ENCODE measurements at regions not wholly inside any gene's neighbourhood (a gene's known extent, or its start where the extent isn't known, plus 50 kb on each side); places are given as distances from the start of the nearest gene placed in this dataset.

GRCh38 chr2:2735041-2735440, 404.0 kb upstream of the MYT1L start:
- intact Hi-C loops (cut with DNase I; ENCODE audit: low total_unique reads), result no loop called here
- no peak for DNase-seq (ENCODE audit: low spot score in 2 of 2)
- 46 to 60% methylated on average over 7 of the region's 7 CpGs for WGBS, 2 donors
- no peak for TF ChIP-seq POLR2A (IDR thresholded peaks at IDR 0.05)
- TF ChIP-seq CTCF (IDR thresholded peaks at IDR 0.05), result no peak
- H3K4me3 ChIP-seq (ENCODE audit: low read depth, poor library complexity, severe bottlenecking), result no peak overlapping the region

GRCh38 chr2:2734308-2734707, 403.2 kb upstream of the MYT1L start:
- DNase-seq (ENCODE audit: low spot score in 2 of 2), result no peak
- 80 to 81% methylated on average over 9 of the region's 9 CpGs for WGBS, 2 donors
- TF ChIP-seq CTCF (IDR thresholded peaks at IDR 0.05) (no peak), POLR2A (IDR thresholded peaks at IDR 0.05) (no peak)

GRCh38 chr2:2733818-2734217, 402.7 kb upstream of the MYT1L start:
- intact Hi-C loops (cut with DNase I; ENCODE audit: low total_unique reads), result no loop called here
- 77 to 87% methylated on average over 6 to 7 of the region's 11 CpGs for WGBS, 2 donors
- no peak for TF ChIP-seq POLR2A (IDR thresholded peaks at IDR 0.05)
- TF ChIP-seq CTCF (IDR thresholded peaks at IDR 0.05), result no peak

More at GRCh38 chr2:2734308-2734707, 403.2 kb upstream of the MYT1L start:
- H3K4me3 ChIP-seq (ENCODE audit: low read depth, poor library complexity, severe bottlenecking), result no peak overlapping the region
- intact Hi-C loops (cut with DNase I; ENCODE audit: low total_unique reads), result no loop called here

GRCh38 chr2:2732331-2733119, 401.4 kb upstream of the MYT1L start:
- TF ChIP-seq POLR2A (IDR thresholded peaks at IDR 0.05) (no peak), CTCF (IDR thresholded peaks at IDR 0.05) (no peak)
- WGBS, 2 donors, result 84 to 85% methylated on average over 17 of the region's 17 CpGs
- DNase-seq (ENCODE audit: low spot score in 2 of 2), result no peak
- H3K4me3 ChIP-seq (ENCODE audit: low read depth, poor library complexity, severe bottlenecking), result no peak overlapping the region
- intact Hi-C loops (cut with DNase I; ENCODE audit: low total_unique reads), result no loop called here

More at GRCh38 chr2:2733818-2734217, 402.7 kb upstream of the MYT1L start:
- H3K4me3 ChIP-seq (ENCODE audit: low read depth, poor library complexity, severe bottlenecking), result no peak overlapping the region
- DNase-seq (ENCODE audit: low spot score in 2 of 2), result no peak

GRCh38 chr2:2731816-2732284, 400.8 kb upstream of the MYT1L start:
- H3K4me3 ChIP-seq (ENCODE audit: low read depth, poor library complexity, severe bottlenecking), result no peak overlapping the region
- WGBS, 2 donors, result 84 to 87% methylated on average over 19 of the region's 19 CpGs
- no peak for TF ChIP-seq POLR2A (IDR thresholded peaks at IDR 0.05)
- TF ChIP-seq CTCF (IDR thresholded peaks at IDR 0.05), result no peak
- intact Hi-C loops (cut with DNase I; ENCODE audit: low total_unique reads), result no loop called here
- no peak for DNase-seq (ENCODE audit: low spot score in 2 of 2)

Data from lower leg skin (tissue), 4 donors.